HepG2 (cell line): ENCODE measurements at regions not wholly inside any gene's neighbourhood (a gene's known extent, or its start where the extent isn't known, plus 50 kb on each side); places are given as distances from the start of the nearest gene placed in this dataset.
A peak's percentile ranks its signal among the peaks of the same experiment; 100 is the strongest.

Experiments used
- BRD4 ChIP-seq: sonication (generic); formaldehyde crosslinking; IDR thresholded peaks from 2 replicates; pipeline ENCODE4 v1.4.0; 2020; ENCODE audit warnings: missing genetic modification reagents
- DRAP1 ChIP-seq: IDR thresholded peaks from 2 replicates; pipeline ENCODE4 v1.6.1; 2016; ENCODE audit warnings: missing genetic modification reagents, missing compliant biosample characterization
- FOXO4 ChIP-seq: sonication (generic); formaldehyde crosslinking; conservative IDR thresholded peaks from 2 replicates; pipeline ENCODE4 v1.8.1; 2023; ENCODE audit warnings: missing genetic modification reagents
- HNRNPH1 ChIP-seq: fragments of 200-400 bp; formaldehyde crosslinking; optimal IDR thresholded peaks from 2 replicates; pipeline ENCODE3; 2017; ENCODE audit warnings: mild to moderate bottlenecking, low read depth, low read length
- KDM5B ChIP-seq: sonication (generic); formaldehyde crosslinking; IDR thresholded peaks from 2 replicates; pipeline ENCODE4 v1.4.0; 2020; ENCODE audit warnings: missing genetic modification reagents, mild to moderate bottlenecking, borderline replicate concordance
- MEF2D ChIP-seq: sonication (generic); formaldehyde crosslinking; IDR thresholded peaks from 2 replicates; pipeline ENCODE4 v1.5.1; 2020; ENCODE audit warnings: mild to moderate bottlenecking, missing genetic modification reagents
- NFKBIZ ChIP-seq: IDR thresholded peaks from 2 replicates; pipeline ENCODE4 v1.6.1; 2018; ENCODE audit warnings: missing genetic modification reagents, missing compliant biosample characterization
- NR1H2 ChIP-seq: sonication (generic); formaldehyde crosslinking; IDR thresholded peaks from 2 replicates; pipeline ENCODE4 v1.8.1; 2022; ENCODE audit warnings: low read depth, missing genetic modification reagents, borderline replicate concordance
- PRPF4 ChIP-seq: fragments of 200-400 bp; formaldehyde crosslinking; IDR thresholded peaks from 2 replicates; pipeline ENCODE4 v1.6.1; 2016; ENCODE audit warnings: low read length, low read depth; ENCODE audit not compliant: poor library complexity, severe bottlenecking
- TCF7L2 ChIP-seq: IDR thresholded peaks from 2 replicates; pipeline ENCODE4 v1.6.1; 2011; ENCODE audit warnings: mild to moderate bottlenecking, low read depth, low read length, moderate library complexity
- ZFP37 ChIP-seq: sonication (generic); formaldehyde crosslinking; IDR thresholded peaks from 2 replicates; pipeline ENCODE4 v1.4.0; 2020; ENCODE audit warnings: missing genetic modification reagents, borderline replicate concordance
- ZNF513 ChIP-seq: sonication (generic); formaldehyde crosslinking; conservative IDR thresholded peaks from 2 replicates; pipeline ENCODE4 v1.5.0; 2020; ENCODE audit warnings: missing genetic modification reagents
- ZNF704 ChIP-seq: sonication (generic); formaldehyde crosslinking; IDR thresholded peaks from 2 replicates; pipeline ENCODE4 v1.8.1; 2023; ENCODE audit warnings: mild to moderate bottlenecking, inconsistent platforms, moderate library complexity, missing genetic modification reagents, borderline replicate concordance
- ZNF770 ChIP-seq: sonication (generic); formaldehyde crosslinking; IDR thresholded peaks from 2 replicates; pipeline ENCODE4 v1.5.0; 2020; ENCODE audit warnings: mild to moderate bottlenecking, missing genetic modification reagents
- TF ChIP-seq, protein P1 (sequence below): sonication (generic); formaldehyde crosslinking; IDR thresholded peaks from 2 replicates; pipeline ENCODE4 v1.8.0; 2022; ENCODE audit warnings: missing genetic modification reagents, mild to moderate bottlenecking, inconsistent platforms, borderline replicate concordance
- TF ChIP-seq, protein P2 (sequence below): IDR thresholded peaks from 2 replicates; pipeline ENCODE4 v1.6.1; 2016; ENCODE audit warnings: mild to moderate bottlenecking, missing biosample characterization, missing genetic modification reagents
- TF ChIP-seq, protein P3 (sequence below): sonication (generic); formaldehyde crosslinking; IDR thresholded peaks from 2 replicates; pipeline ENCODE4; 2020; ENCODE audit warnings: missing genetic modification reagents, mild to moderate bottlenecking, borderline replicate concordance

DNA sequence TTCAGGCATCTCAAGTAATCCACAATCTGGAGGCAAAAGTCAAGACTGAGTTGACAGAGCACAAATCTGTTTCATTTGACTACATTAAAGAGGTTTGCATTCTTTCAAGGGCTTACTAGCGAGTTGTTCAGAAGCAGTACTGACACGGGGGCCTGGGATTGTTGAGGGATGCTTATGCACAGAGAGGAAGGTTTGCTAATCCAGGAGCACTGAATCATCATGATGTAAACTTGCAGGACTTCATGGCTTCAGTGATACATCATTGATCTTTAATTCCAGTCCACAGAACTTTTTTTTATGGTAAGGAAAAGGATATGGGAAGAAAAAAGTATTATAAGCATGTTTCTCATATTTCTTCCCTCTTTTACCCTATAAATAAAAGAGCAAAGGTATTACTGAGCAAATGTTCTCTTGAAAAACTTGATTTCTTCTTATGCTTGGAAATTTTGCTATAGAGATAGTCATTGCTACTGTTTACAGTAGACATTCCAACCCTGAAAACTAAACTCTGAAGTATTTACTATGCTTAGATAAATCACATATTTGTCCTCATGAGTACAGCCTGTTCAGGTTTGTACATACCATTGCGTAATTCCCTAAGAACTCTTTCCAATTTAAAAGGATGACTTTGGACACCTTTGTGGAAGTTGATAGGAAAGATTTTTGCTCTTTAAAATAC is 65.8 kb upstream of the KPNA3 start (continued):
- TF ChIP-seq KDM5B (CRISPR knock-in tag) = no peak
- no peak for TF ChIP-seq ZNF704 (CRISPR knock-in tag)
- no peak for TF ChIP-seq PRPF4
- TF ChIP-seq NFKBIZ (CRISPR knock-in tag) = 0 out of 2 replicates have a peak, but pooled peaks have one; percentile 44
- TF ChIP-seq BRD4 = no peak
- TF ChIP-seq, protein P1, sequence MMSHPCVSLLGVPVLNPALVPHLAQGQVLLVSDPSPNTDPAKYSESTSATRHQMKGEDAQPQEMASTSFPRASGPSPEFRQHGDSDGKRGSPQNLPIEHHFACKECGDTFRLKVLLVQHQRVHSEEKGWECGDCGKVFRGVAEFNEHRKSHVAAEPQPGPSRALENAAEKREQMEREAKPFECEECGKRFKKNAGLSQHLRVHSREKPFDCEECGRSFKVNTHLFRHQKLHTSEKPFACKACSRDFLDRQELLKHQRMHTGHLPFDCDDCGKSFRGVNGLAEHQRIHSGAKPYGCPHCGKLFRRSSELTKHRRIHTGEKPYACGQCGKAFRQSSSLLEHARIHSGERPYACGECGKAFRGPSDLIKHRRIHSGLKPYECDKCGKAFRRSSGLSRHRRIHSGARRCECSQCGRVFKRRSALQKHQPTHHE = no peak
- TF ChIP-seq ZNF513 (CRISPR knock-in tag) = no peak
- no peak for TF ChIP-seq DRAP1 (CRISPR knock-in tag)
- TF ChIP-seq, protein P2, sequence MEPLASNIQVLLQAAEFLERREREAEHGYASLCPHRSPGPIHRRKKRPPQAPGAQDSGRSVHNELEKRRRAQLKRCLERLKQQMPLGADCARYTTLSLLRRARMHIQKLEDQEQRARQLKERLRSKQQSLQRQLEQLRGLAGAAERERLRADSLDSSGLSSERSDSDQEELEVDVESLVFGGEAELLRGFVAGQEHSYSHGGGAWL = no peak
- no peak for TF ChIP-seq NR1H2
- TF ChIP-seq, protein P3, sequence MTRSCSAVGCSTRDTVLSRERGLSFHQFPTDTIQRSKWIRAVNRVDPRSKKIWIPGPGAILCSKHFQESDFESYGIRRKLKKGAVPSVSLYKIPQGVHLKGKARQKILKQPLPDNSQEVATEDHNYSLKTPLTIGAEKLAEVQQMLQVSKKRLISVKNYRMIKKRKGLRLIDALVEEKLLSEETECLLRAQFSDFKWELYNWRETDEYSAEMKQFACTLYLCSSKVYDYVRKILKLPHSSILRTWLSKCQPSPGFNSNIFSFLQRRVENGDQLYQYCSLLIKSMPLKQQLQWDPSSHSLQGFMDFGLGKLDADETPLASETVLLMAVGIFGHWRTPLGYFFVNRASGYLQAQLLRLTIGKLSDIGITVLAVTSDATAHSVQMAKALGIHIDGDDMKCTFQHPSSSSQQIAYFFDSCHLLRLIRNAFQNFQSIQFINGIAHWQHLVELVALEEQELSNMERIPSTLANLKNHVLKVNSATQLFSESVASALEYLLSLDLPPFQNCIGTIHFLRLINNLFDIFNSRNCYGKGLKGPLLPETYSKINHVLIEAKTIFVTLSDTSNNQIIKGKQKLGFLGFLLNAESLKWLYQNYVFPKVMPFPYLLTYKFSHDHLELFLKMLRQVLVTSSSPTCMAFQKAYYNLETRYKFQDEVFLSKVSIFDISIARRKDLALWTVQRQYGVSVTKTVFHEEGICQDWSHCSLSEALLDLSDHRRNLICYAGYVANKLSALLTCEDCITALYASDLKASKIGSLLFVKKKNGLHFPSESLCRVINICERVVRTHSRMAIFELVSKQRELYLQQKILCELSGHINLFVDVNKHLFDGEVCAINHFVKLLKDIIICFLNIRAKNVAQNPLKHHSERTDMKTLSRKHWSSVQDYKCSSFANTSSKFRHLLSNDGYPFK (CRISPR knock-in tag) = no peak
- no peak for TF ChIP-seq ZNF770 (CRISPR knock-in tag)
- no peak for TF ChIP-seq HNRNPH1
- no peak for TF ChIP-seq FOXO4 (CRISPR knock-in tag)
- TF ChIP-seq MEF2D (CRISPR knock-in tag) = no peak
- no peak for TF ChIP-seq TCF7L2
- no peak for TF ChIP-seq ZFP37
